IMR-90 (cell line): ENCODE measurements at regions not wholly inside any gene's neighbourhood (a gene's known extent, or its start where the extent isn't known, plus 50 kb on each side); places are given as distances from the start of the nearest gene placed in this dataset.

Experiments
- ATAC-seq: fragments of 200-7000 bp; cut with Tn5 transposase; 2 replicates; pipeline ENCODE4 v1.9.1; 2020; ENCODE audit warnings: low read depth, mild to moderate bottlenecking, moderate library complexity
- BruUV-seq: library from RNA; stranded (reverse); fragments of 400-500 nt; replicated peaks from 2 replicates; lab custom pipeline; 2021; lab: Mats Ljungman, UMichigan
- CTCF ChIA-PET: fragments of 300-600 bp; formaldehyde crosslinking; extraction: SDS; loops from one replicate; lab custom pipeline; 2021; ENCODE audit warnings: antibody characterized with exemption; lab: Yijun Ruan, JAX
- POLR2A ChIA-PET: fragments of 300-600 bp; sonication (Branson Sonifier 250); formaldehyde crosslinking; loops from one replicate; lab custom pipeline; 2022; ENCODE audit warnings: antibody characterized with exemption; ENCODE audit not compliant: unreplicated experiment; lab: Charles Lee
- DNase-seq: peaks from one replicate; pipeline ENCODE4 v3.0.0; 2013
- H2AFZ ChIP-seq: replicated peaks from 2 replicates; pipeline ENCODE3; 2013; ENCODE audit warnings: low read length, mild to moderate bottlenecking; ENCODE audit not compliant: poor library complexity
- H2AK5ac ChIP-seq: 2 replicates; pipeline ENCODE4 v1.6.1; 2013; ENCODE audit warnings: low read depth, low read length, inconsistent platforms
- H2AK9ac ChIP-seq: replicated peaks from 2 replicates; pipeline ENCODE3; 2013; ENCODE audit warnings: mild to moderate bottlenecking, low read depth, low read length, moderate library complexity; ENCODE audit not compliant: poor library complexity
- H2BK120ac ChIP-seq: 2 replicates; pipeline ENCODE4 v1.6.1; 2013; ENCODE audit warnings: low read depth, low read length, inconsistent platforms
- H2BK15ac ChIP-seq: 3 replicates; pipeline ENCODE4 v1.6.1; 2013; ENCODE audit warnings: low read depth, low read length, inconsistent platforms
- H2BK20ac ChIP-seq: 2 replicates; pipeline ENCODE4 v1.6.1; 2013; ENCODE audit warnings: low read depth, mild to moderate bottlenecking, inconsistent platforms, low read length, moderate library complexity
- H2BK5ac ChIP-seq: 2 replicates; pipeline ENCODE4 v1.6.1; 2013; ENCODE audit warnings: mild to moderate bottlenecking, low read depth, low read length, inconsistent platforms; ENCODE audit not compliant: poor library complexity, severe bottlenecking
- H3K14ac ChIP-seq: replicated peaks from 2 replicates; pipeline ENCODE4 v1.6.1; 2013; ENCODE audit warnings: low read depth, low read length, inconsistent platforms
- H3K18ac ChIP-seq: 2 replicates; pipeline ENCODE4 v1.6.1; 2013; ENCODE audit warnings: low read depth, low read length, control low read depth
- H3K23ac ChIP-seq: 2 replicates; pipeline ENCODE4 v1.6.1; 2013; ENCODE audit warnings: low read depth, low read length, inconsistent platforms
- H3K27ac ChIP-seq: 2 replicates; pipeline ENCODE4 v1.5.1; 2013; ENCODE audit warnings: mild to moderate bottlenecking, control low read depth, low read length; ENCODE audit not compliant: insufficient read depth
- H3K27me3 ChIP-seq: 2 replicates; pipeline ENCODE4 v1.6.1; 2013; ENCODE audit warnings: low read length; ENCODE audit not compliant: control insufficient read depth, insufficient read depth
- H3K36me3 ChIP-seq: 2 replicates; pipeline ENCODE4 v1.6.1; 2013; ENCODE audit warnings: low read length, mixed read lengths; ENCODE audit not compliant: control insufficient read depth, insufficient read depth
- H3K4ac ChIP-seq: 2 replicates; pipeline ENCODE4 v1.6.1; 2013; ENCODE audit warnings: low read depth, low read length, inconsistent platforms
- H3K4me1 ChIP-seq: 2 replicates; pipeline ENCODE4 v1.6.1; 2013; ENCODE audit warnings: low read length, mixed read lengths; ENCODE audit not compliant: control insufficient read depth, insufficient read depth
- H3K4me2 ChIP-seq: 2 replicates; pipeline ENCODE4 v1.6.1; 2013; ENCODE audit warnings: low read depth, mild to moderate bottlenecking, control low read depth, low read length, moderate library complexity
- H3K4me3 ChIP-seq: 2 replicates; pipeline ENCODE4 v1.5.1; 2013; ENCODE audit warnings: low read depth, mild to moderate bottlenecking, control low read depth, low read length, moderate library complexity; ENCODE audit not compliant: insufficient read depth
- H3K56ac ChIP-seq: 2 replicates; pipeline ENCODE4 v1.6.1; 2013; ENCODE audit warnings: low read length, inconsistent platforms; ENCODE audit not compliant: insufficient read depth; ENCODE audit errors: extremely low read depth
- H3K79me1 ChIP-seq, 2 experiments: 2 replicates each; pipeline ENCODE4 v1.6.1; 2013; ENCODE audit warnings: low read length in 2 of 2, inconsistent platforms in 1 of 2, low read depth in 1 of 2
- H3K9ac ChIP-seq: 2 replicates; pipeline ENCODE4 v1.6.1; 2013; ENCODE audit warnings: low read depth, low read length, control low read depth
- H3K9me1 ChIP-seq: 2 replicates; pipeline ENCODE4 v1.6.1; 2013; ENCODE audit warnings: low read length, inconsistent platforms; ENCODE audit not compliant: insufficient read depth
- H3K9me3 ChIP-seq: 2 replicates; pipeline ENCODE4 v1.6.1; 2013; ENCODE audit warnings: low read length; ENCODE audit not compliant: control insufficient read depth, insufficient read depth
- H4K20me1 ChIP-seq: 2 replicates; pipeline ENCODE4 v1.6.1; 2013; ENCODE audit warnings: low read length, inconsistent platforms; ENCODE audit not compliant: insufficient read depth
- H4K5ac ChIP-seq: 2 replicates; pipeline ENCODE4 v1.6.1; 2013; ENCODE audit warnings: mild to moderate bottlenecking, low read depth, low read length, control low read depth
- H4K8ac ChIP-seq, 2 experiments: 2 replicates each; pipeline ENCODE4 v1.6.1; 2013; ENCODE audit warnings: low read depth in 2 of 2, low read length in 2 of 2, control low read depth in 1 of 2, inconsistent platforms in 1 of 2
- H4K91ac ChIP-seq: 2 replicates; pipeline ENCODE4 v1.6.1; 2013; ENCODE audit warnings: low read depth, low read length, inconsistent platforms; ENCODE audit not compliant: insufficient read depth
- BHLHE40 ChIP-seq: fragments of 150-350 bp; IDR thresholded peaks from 2 replicates; pipeline ENCODE4 v1.6.1; 2016; ENCODE audit warnings: mild to moderate bottlenecking, low read depth, low read length
- CEBPB ChIP-seq: IDR thresholded peaks from 2 replicates; pipeline ENCODE4 v1.6.1; 2012; ENCODE audit warnings: low read depth, low read length, improper control_type of control experiment
- CHD1 ChIP-seq: IDR thresholded peaks from 2 replicates; pipeline ENCODE4 v1.6.1; 2012; ENCODE audit warnings: low read depth, low read length, improper control_type of control experiment
- CTCF ChIP-seq: conservative IDR thresholded peaks from 2 replicates; pipeline ENCODE4 v1.5.1; 2012; ENCODE audit warnings: mild to moderate bottlenecking, low read depth, low read length, improper control_type of control experiment
- ELK1 ChIP-seq: fragments of 150-350 bp; IDR thresholded peaks from 2 replicates; pipeline ENCODE4 v1.6.1; 2016; ENCODE audit warnings: low read depth, mild to moderate bottlenecking, low read length, moderate library complexity, borderline replicate concordance
- FOS ChIP-seq: fragments of 150-350 bp; IDR thresholded peaks from 2 replicates; pipeline ENCODE4 v1.6.1; 2016; ENCODE audit warnings: low read depth, low read length
- MAFK ChIP-seq: IDR thresholded peaks from 2 replicates; pipeline ENCODE4 v1.6.1; 2012; ENCODE audit warnings: low read depth, low read length, improper control_type of control experiment
- MAZ ChIP-seq: IDR thresholded peaks from 2 replicates; pipeline ENCODE4 v1.6.1; 2012; ENCODE audit warnings: low read depth, mild to moderate bottlenecking, low read length, improper control_type of control experiment, moderate library complexity, borderline replicate concordance
- MXI1 ChIP-seq: IDR thresholded peaks from 2 replicates; pipeline ENCODE4 v1.6.1; 2012; ENCODE audit warnings: low read depth, mild to moderate bottlenecking, low read length, moderate library complexity, borderline replicate concordance
- NFE2L2 ChIP-seq: fragments of 150-350 bp; IDR thresholded peaks from 2 replicates; pipeline ENCODE4 v1.6.1; 2016; ENCODE audit warnings: low read depth, mild to moderate bottlenecking, low read length
- POLR2A ChIP-seq: IDR thresholded peaks from 2 replicates; pipeline ENCODE4 v1.6.1; 2012; ENCODE audit warnings: mild to moderate bottlenecking, low read depth, low read length
- RAD21 ChIP-seq: IDR thresholded peaks from 2 replicates; pipeline ENCODE4 v1.6.1; 2012; ENCODE audit warnings: low read length, improper control_type of control experiment
- RCOR1 ChIP-seq: IDR thresholded peaks from 2 replicates; pipeline ENCODE4 v1.6.1; 2012; ENCODE audit warnings: mild to moderate bottlenecking, low read length, improper control_type of control experiment; ENCODE audit not compliant: insufficient replicate concordance
- RFX5 ChIP-seq: IDR thresholded peaks from 2 replicates; pipeline ENCODE4 v1.8.0; 2012; ENCODE audit warnings: low read depth, mild to moderate bottlenecking, low read length, moderate library complexity
- SMC3 ChIP-seq: fragments of 150-350 bp; IDR thresholded peaks from 2 replicates; pipeline ENCODE4 v1.6.1; 2016; ENCODE audit warnings: low read depth, mild to moderate bottlenecking, antibody characterized with exemption, low read length, moderate library complexity
- USF2 ChIP-seq: fragments of 150-350 bp; IDR thresholded peaks from 2 replicates; pipeline ENCODE4 v1.6.1; 2017; ENCODE audit warnings: mild to moderate bottlenecking, antibody characterized with exemption, low read length, low read depth
- WGBS, 2 experiments: methylation state at CpG; one replicate each; pipeline versions ENCODE4 v1.1.5 to v1.1.7; 2013; ENCODE audit warnings: missing lambda C conversion rate in 2 of 2; ENCODE audit not compliant: insufficient read length in 1 of 2; ENCODE audit errors: extremely low coverage in 2 of 2; 5-methylcytosine and 5-hydroxymethylcytosine counted together
- dilution Hi-C: fragments of 300-500 bp; cut with HindIII; formaldehyde crosslinking; loops from one replicate; pipeline ENCODE4 v1.14.3; 2018; ENCODE audit warnings: low sequenced_read_pairs; ENCODE audit not compliant: unreplicated experiment
- in situ Hi-C: fragments of 300-500 bp; cut with MboI; formaldehyde crosslinking; loops from 3 replicates; pipeline ENCODE4 v1.14.3; 2019; ENCODE audit warnings: low sequenced_read_pairs, inconsistent platforms, mixed read lengths
- intact Hi-C: fragments of 100-400 bp; cut with micrococcal nuclease; formaldehyde crosslinking; loops from 2 replicates; pipeline ENCODE4 v1.10.0; 2022

- no peak overlapping the region for H3K27ac ChIP-seq
- peaks cover 13% of the 10 kb centered on the region for H3K9me3 ChIP-seq
- TF ChIP-seq CTCF (no peak), MXI1 (no peak), SMC3 (no peak), CHD1 (no peak), FOS (no peak), NFE2L2 (no peak), MAFK (no peak), RAD21 (no peak), RCOR1 (no peak), POLR2A (no peak), BHLHE40 (no peak), CEBPB (no peak), RFX5 (no peak), MAZ (no peak), ELK1 (no peak), USF2 (no peak)
- no peaks in the 10 kb centered on the region for H3K79me1 ChIP-seq
- H2AFZ ChIP-seq, result no peak overlapping the region
- H3K4me1 ChIP-seq, result no peaks in the 10 kb centered on the region
- POLR2A ChIA-PET, result no interaction called here
- no peaks in the 10 kb centered on the region for H3K9me1 ChIP-seq
- no peak overlapping the region for H2BK15ac ChIP-seq
- WGBS, 2 experiments, result 40% methylated on average over 1 of the region's 1 CpG; no CpG with 5 or more reads in 1 of the 2 experiments
- CTCF ChIA-PET, result no interaction called here
- no peak overlapping the region for H3K4me2 ChIP-seq
- H3K36me3 ChIP-seq, result no peaks in the 10 kb centered on the region
- H2BK120ac ChIP-seq, result no peak overlapping the region
- H4K20me1 ChIP-seq, result no peaks in the 10 kb centered on the region
- H3K23ac ChIP-seq, result no peak overlapping the region
- no peak overlapping the region for H3K14ac ChIP-seq
- no peak overlapping the region for H2AK9ac ChIP-seq
- DNase-seq, result no peak
- no peak overlapping the region for H3K56ac ChIP-seq
- H2AK5ac ChIP-seq, result no peak overlapping the region
- no peak overlapping the region for H3K4ac ChIP-seq
- intact Hi-C loops (no loop called here), dilution Hi-C loops (no loop called here), in situ Hi-C loops (no loop called here)
- no peak overlapping the region for H4K8ac ChIP-seq
- no peaks in the 10 kb centered on the region for H3K27me3 ChIP-seq
- H4K5ac ChIP-seq, result no peak overlapping the region
- BruUV-seq, result no TSS peak
- H4K91ac ChIP-seq, result no peak overlapping the region
- no peak overlapping the region for H3K4me3 ChIP-seq
- H3K9ac ChIP-seq, result no peak overlapping the region
- H2BK5ac ChIP-seq, result no peak overlapping the region
- H2BK20ac ChIP-seq, result no peak overlapping the region
- no peak overlapping the region for H3K18ac ChIP-seq
- ATAC-seq, result no peak
Measured at GRCh38 chr9:8160787-8161186, 361.2 kb upstream of the DMAC1 start.
